ACC112 (cell line): ENCODE measurements at regions not wholly inside any gene's neighbourhood (a gene's known extent, or its start where the extent isn't known, plus 50 kb on each side); places are given as distances from the start of the nearest gene placed in this dataset.
"Not testable (repeated sequence)": the region's sequence is repeated elsewhere in the genome, so short reads cannot be mapped to it uniquely, and the experiment has no call there.

ENCODE experiments used
- H2AFZ ChIP-seq: fragments of 200-600 bp; sonication (generic); one replicate; pipeline ENCODE4 v1.6.0; 2017; ENCODE audit warnings: antibody characterized with exemption, low read length; ENCODE audit not compliant: unreplicated experiment
- H3K27ac ChIP-seq: fragments of 200-600 bp; sonication (generic); 2 replicates; pipeline ENCODE4 v1.5.1; 2014; ENCODE audit warnings: low read depth, mild to moderate bottlenecking, antibody characterized with exemption, low read length, moderate library complexity
- H3K27me3 ChIP-seq: fragments of 200-600 bp; sonication (generic); 2 replicates; pipeline ENCODE4 v1.6.1; 2014; ENCODE audit warnings: mild to moderate bottlenecking, antibody characterized with exemption, low read length, moderate library complexity, mixed read lengths; ENCODE audit not compliant: insufficient read depth
- H3K36me3 ChIP-seq: fragments of 200-600 bp; sonication (generic); 2 replicates; pipeline ENCODE4 v1.6.1; 2016; ENCODE audit warnings: mild to moderate bottlenecking, antibody characterized with exemption, low read length, moderate library complexity, mixed read lengths; ENCODE audit not compliant: insufficient read depth
- H3K4me1 ChIP-seq: fragments of 200-600 bp; sonication (generic); one replicate; pipeline ENCODE4 v1.6.1; 2016; ENCODE audit warnings: low read length, mixed read lengths; ENCODE audit not compliant: insufficient read depth, unreplicated experiment, control insufficient read depth
- H3K4me3 ChIP-seq: fragments of 200-600 bp; sonication (generic); 2 replicates; pipeline ENCODE4 v1.5.1; 2014; ENCODE audit warnings: mild to moderate bottlenecking, low read depth, low read length
- H3K79me2 ChIP-seq: fragments of 200-600 bp; sonication (generic); one replicate; pipeline ENCODE4 v1.6.0; 2016; ENCODE audit warnings: low read length; ENCODE audit not compliant: control insufficient read depth, unreplicated experiment, insufficient read depth

DNA sequence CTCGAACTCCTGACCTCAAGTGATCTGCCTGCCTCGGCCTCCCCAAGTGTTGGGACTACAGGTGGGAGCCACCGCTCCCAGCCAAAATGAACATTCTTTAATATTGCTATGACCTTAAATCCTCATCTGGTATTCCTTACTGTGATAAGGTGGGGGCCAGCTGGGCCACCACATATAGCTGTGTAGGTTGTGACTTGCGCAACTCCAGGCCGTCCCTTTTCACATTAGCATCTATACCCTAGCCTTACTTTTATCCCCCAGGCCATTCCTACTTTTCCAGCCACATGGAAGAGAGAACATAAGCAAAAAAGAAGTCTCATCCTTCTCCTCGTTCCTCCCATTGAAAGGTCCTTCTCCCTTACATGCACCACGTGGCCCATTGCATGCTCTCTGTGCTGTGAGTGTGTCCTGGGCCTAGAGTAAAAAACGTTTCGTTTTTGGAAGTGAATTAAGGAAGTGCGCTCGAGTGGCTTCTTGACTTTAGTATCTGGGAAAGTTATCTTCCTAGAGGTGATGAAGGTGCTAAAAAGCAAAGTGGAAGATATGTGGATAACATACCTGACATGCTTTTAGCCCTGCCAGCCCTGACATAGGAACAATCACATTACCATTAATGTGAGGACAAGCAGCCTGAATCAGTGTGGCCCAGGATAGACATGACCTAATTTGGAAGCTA is 56.8 kb upstream of the KIF13A start:
- no peak overlapping the region for H3K27ac ChIP-seq
- no peaks in the 10 kb centered on the region for H3K27me3 ChIP-seq
- no peak overlapping the region for H2AFZ ChIP-seq
- H3K79me2 ChIP-seq, result no peaks in the 10 kb centered on the region
- H3K36me3 ChIP-seq, result no peaks in the 10 kb centered on the region
- H3K4me1 ChIP-seq, result peaks cover 9% of the 10 kb centered on the region
- no peak overlapping the region for H3K4me3 ChIP-seq

DNA sequence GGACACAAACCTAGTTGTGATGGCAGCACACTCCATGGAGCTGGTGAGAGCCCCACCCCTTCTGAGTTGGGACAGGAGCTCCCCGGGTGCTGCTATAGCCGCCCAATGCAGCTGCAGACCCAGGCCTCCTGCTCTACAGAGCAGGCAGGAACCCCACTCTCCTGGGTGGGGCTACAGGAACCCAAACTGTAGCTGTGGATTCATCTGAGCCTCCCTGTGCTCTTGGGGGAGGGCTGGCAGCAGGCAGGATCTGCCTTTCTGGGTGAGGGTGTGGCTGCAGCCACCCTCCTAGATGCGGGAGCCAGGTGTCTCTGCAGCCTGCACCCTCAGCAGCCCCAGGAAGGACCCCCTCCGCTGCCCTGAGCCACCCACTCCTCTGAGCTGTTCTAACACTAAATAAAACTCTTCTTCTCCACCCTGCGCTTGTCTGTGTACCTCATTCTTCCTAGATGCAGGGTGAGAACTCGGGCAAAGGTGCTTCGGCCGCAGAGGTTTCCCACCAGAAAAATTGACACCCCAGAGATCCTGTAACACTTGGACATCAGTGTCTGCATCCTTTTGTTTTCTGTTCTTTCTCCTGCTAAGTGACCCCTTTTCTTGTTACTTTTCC is 55.2 kb upstream of the KIF13A start:
- Histone ChIP-seq H3K27me3 (no peaks in the 10 kb centered on the region), H3K36me3 (no peaks in the 10 kb centered on the region), H3K4me1 (peaks cover 13% of the 10 kb centered on the region), H3K79me2 (no peaks in the 10 kb centered on the region), H2AFZ (peak overlapping the region; percentile 86), H3K4me3 (no peak overlapping the region), H3K27ac (no peak overlapping the region)

DNA sequence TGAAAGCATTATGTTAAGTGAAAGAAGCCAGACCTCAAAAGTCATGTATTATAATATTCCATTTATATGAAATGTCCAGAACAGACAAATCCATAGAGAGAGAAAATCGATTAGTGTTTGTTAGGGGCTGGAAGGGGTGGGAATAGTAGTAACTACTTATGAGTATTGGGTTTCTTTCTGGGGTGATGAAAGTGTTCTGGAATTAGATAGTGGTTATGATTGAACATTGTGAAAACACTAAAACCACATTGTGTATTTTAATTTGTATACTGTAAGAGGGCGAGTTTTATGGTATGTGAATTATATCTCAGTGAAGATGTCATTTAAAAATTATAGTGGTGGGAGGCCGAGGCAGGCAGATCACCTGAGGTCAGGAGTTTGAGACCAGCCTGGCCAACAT is 52.0 kb upstream of the KIF13A start:
- no peaks in the 10 kb centered on the region for H3K27me3 ChIP-seq
- no peaks in the 10 kb centered on the region for H3K36me3 ChIP-seq
- peak overlapping the region; percentile 22; the same call in 1 of the 2 replicates for H3K27ac ChIP-seq
- no peak overlapping the region for H3K4me3 ChIP-seq
- no peaks in the 10 kb centered on the region for H3K79me2 ChIP-seq
- peaks cover 13% of the 10 kb centered on the region for H3K4me1 ChIP-seq
- no peak overlapping the region for H2AFZ ChIP-seq

DNA sequence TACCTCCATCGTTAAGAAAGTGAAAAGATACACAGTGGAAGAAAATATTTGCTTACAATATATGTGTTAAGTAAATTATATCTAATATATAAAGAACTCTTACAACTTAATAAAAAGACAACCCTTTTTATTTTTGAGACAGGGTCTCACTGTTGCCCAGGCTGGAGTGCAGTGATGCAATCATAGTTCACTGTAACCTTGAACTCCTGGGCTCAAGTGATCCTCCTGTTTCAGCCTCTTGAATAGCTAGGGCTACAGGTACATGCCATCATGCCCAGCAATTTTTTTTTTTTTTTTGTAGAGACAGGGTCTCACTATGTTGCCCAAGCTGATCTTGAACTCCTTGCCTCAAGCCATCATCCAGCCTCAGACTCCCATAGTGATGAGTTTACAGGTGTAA is 50.8 kb upstream of the KIF13A start:
- not testable (repeated sequence) for H3K27ac ChIP-seq, H3K27me3 ChIP-seq, H3K36me3 ChIP-seq, H3K4me3 ChIP-seq, H3K79me2 ChIP-seq, H2AFZ ChIP-seq
- peaks cover 13% of the 10 kb centered on the region for H3K4me1 ChIP-seq
